ENCODE measurements at regions not wholly inside any gene's neighbourhood (a gene's known extent, or its start where the extent isn't known, plus 50 kb on each side); places are given as distances from the start of the nearest gene placed in this dataset.
"Not testable (repeated sequence)": the region's sequence is repeated elsewhere in the genome, so short reads cannot be mapped to it uniquely, and the experiment has no call there.

- H3K27me3 ChIP-seq (ENCODE audit: control insufficient read depth in 5 of 5, insufficient read depth in 4 of 5, low read length in 5 of 5) = peaks cover 0 to 3% (median 2%) of the 10 kb centered on the region in 5 donors
Measured at GRCh38 chr11:116044520-116044919, 540.3 kb upstream of the CADM1 start.

GRCh38 chr11:116043857-116044256 lies 539.6 kb upstream of the CADM1 start:
- Histone ChIP-seq H3K9me3 (ENCODE audit: control insufficient read depth in 5 of 5, low read length in 5 of 5) (no peaks in the 10 kb centered on the region), H3K9ac (ENCODE audit: low read length in 5 of 5) (no peak overlapping the region), H3K4me3 (ENCODE audit: low read depth in 1 of 5, low read length in 5 of 5) (no peak overlapping the region), H3K36me3 (ENCODE audit: control insufficient read depth in 5 of 5, insufficient read depth in 5 of 5, low read length in 5 of 5) (no peaks in the 10 kb centered on the region), H3K27me3 (ENCODE audit: control insufficient read depth in 5 of 5, insufficient read depth in 4 of 5, low read length in 5 of 5) (peaks cover 0 to 3% (median 0%) of the 10 kb centered on the region in 5 donors), H3K27ac (ENCODE audit: low read depth, low read length) (no peak overlapping the region), H3K4me1 (ENCODE audit: control insufficient read depth in 5 of 5, insufficient read depth in 5 of 5, low read length in 5 of 5) (peaks cover 0 to 4% (median 0%) of the 10 kb centered on the region in 5 donors)

More at GRCh38 chr11:116044520-116044919, 540.3 kb upstream of the CADM1 start:
- no peaks in the 10 kb centered on the region for H3K36me3 ChIP-seq (ENCODE audit: control insufficient read depth in 5 of 5, insufficient read depth in 5 of 5, low read length in 5 of 5)
- H3K27ac ChIP-seq (ENCODE audit: low read depth, low read length) = no peak overlapping the region
- H3K9ac ChIP-seq (ENCODE audit: low read length in 5 of 5) = no peak overlapping the region
- no peaks in the 10 kb centered on the region for H3K9me3 ChIP-seq (ENCODE audit: control insufficient read depth in 5 of 5, low read length in 5 of 5)
- H3K4me3 ChIP-seq (ENCODE audit: low read depth in 1 of 5, low read length in 5 of 5) = no peak overlapping the region
- H3K4me1 ChIP-seq (ENCODE audit: control insufficient read depth in 5 of 5, insufficient read depth in 5 of 5, low read length in 5 of 5) = peaks cover 0 to 4% (median 0%) of the 10 kb centered on the region in 5 donors

GRCh38 chr11:116043059-116043458 lies 538.8 kb upstream of the CADM1 start:
- not testable (repeated sequence) for H3K27me3 ChIP-seq (ENCODE audit: control insufficient read depth in 5 of 5, insufficient read depth in 4 of 5, low read length in 5 of 5); H3K9me3 ChIP-seq (ENCODE audit: control insufficient read depth in 5 of 5, low read length in 5 of 5); H3K9ac ChIP-seq (ENCODE audit: low read length in 5 of 5); H3K4me1 ChIP-seq (ENCODE audit: control insufficient read depth in 5 of 5, insufficient read depth in 5 of 5, low read length in 5 of 5); H3K27ac ChIP-seq (ENCODE audit: low read depth, low read length); H3K36me3 ChIP-seq (ENCODE audit: control insufficient read depth in 5 of 5, insufficient read depth in 5 of 5, low read length in 5 of 5); H3K4me3 ChIP-seq (ENCODE audit: low read depth in 1 of 5, low read length in 5 of 5)

- Histone ChIP-seq H3K27ac (ENCODE audit: low read depth, low read length) (no peak overlapping the region), H3K4me1 (ENCODE audit: control insufficient read depth in 5 of 5, insufficient read depth in 5 of 5, low read length in 5 of 5) (peaks cover 0 to 8% (median 0%) of the 10 kb centered on the region in 5 donors), H3K27me3 (ENCODE audit: control insufficient read depth in 5 of 5, insufficient read depth in 4 of 5, low read length in 5 of 5) (peaks cover 0 to 3% (median 0%) of the 10 kb centered on the region in 5 donors), H3K9me3 (ENCODE audit: control insufficient read depth in 5 of 5, low read length in 5 of 5) (no peaks in the 10 kb centered on the region), H3K9ac (ENCODE audit: low read length in 5 of 5) (no peak overlapping the region), H3K4me3 (ENCODE audit: low read depth in 1 of 5, low read length in 5 of 5) (no peak overlapping the region), H3K36me3 (ENCODE audit: control insufficient read depth in 5 of 5, insufficient read depth in 5 of 5, low read length in 5 of 5) (no peaks in the 10 kb centered on the region)
Measured at GRCh38 chr11:116042146-116042545, 537.9 kb upstream of the CADM1 start.

- Histone ChIP-seq H3K4me3 (ENCODE audit: low read depth in 1 of 5, low read length in 5 of 5) (no peak overlapping the region), H3K27me3 (ENCODE audit: control insufficient read depth in 5 of 5, insufficient read depth in 4 of 5, low read length in 5 of 5) (peaks cover 0 to 5% (median 0%) of the 10 kb centered on the region in 5 donors), H3K4me1 (ENCODE audit: control insufficient read depth in 5 of 5, insufficient read depth in 5 of 5, low read length in 5 of 5) (peaks cover 0 to 5% (median 0%) of the 10 kb centered on the region in 5 donors), H3K9ac (ENCODE audit: low read length in 5 of 5) (no peak overlapping the region), H3K27ac (ENCODE audit: low read depth, low read length) (no peak overlapping the region), H3K9me3 (ENCODE audit: control insufficient read depth in 5 of 5, low read length in 5 of 5) (no peaks in the 10 kb centered on the region), H3K36me3 (ENCODE audit: control insufficient read depth in 5 of 5, insufficient read depth in 5 of 5, low read length in 5 of 5) (no peaks in the 10 kb centered on the region)
Measured at GRCh38 chr11:116037861-116038260, 533.6 kb upstream of the CADM1 start.

GRCh38 chr11:116035977-116036376 lies 531.8 kb upstream of the CADM1 start:
- H3K36me3 ChIP-seq (ENCODE audit: control insufficient read depth in 5 of 5, insufficient read depth in 5 of 5, low read length in 5 of 5) = no peaks in the 10 kb centered on the region
- H3K4me1 ChIP-seq (ENCODE audit: control insufficient read depth in 5 of 5, insufficient read depth in 5 of 5, low read length in 5 of 5) = peaks cover 0 to 5% (median 0%) of the 10 kb centered on the region in 5 donors
- no peak overlapping the region for H3K27ac ChIP-seq (ENCODE audit: low read depth, low read length)
- H3K4me3 ChIP-seq (ENCODE audit: low read depth in 1 of 5, low read length in 5 of 5) = no peak overlapping the region
- H3K9ac ChIP-seq (ENCODE audit: low read length in 5 of 5) = no peak overlapping the region
- no peaks in the 10 kb centered on the region for H3K9me3 ChIP-seq (ENCODE audit: control insufficient read depth in 5 of 5, low read length in 5 of 5)
- H3K27me3 ChIP-seq (ENCODE audit: control insufficient read depth in 5 of 5, insufficient read depth in 4 of 5, low read length in 5 of 5) = peaks cover 0 to 5% (median 0%) of the 10 kb centered on the region in 5 donors

GRCh38 chr11:116033931-116034553 lies 529.8 kb upstream of the CADM1 start:
- Histone ChIP-seq H3K27me3 (ENCODE audit: control insufficient read depth in 5 of 5, insufficient read depth in 4 of 5, low read length in 5 of 5) (peaks cover 0 to 5% (median 0%) of the 10 kb centered on the region in 5 donors), H3K36me3 (ENCODE audit: control insufficient read depth in 5 of 5, insufficient read depth in 5 of 5, low read length in 5 of 5) (no peaks in the 10 kb centered on the region), H3K27ac (ENCODE audit: low read depth, low read length) (no peak overlapping the region), H3K9me3 (ENCODE audit: control insufficient read depth in 5 of 5, low read length in 5 of 5) (no peaks in the 10 kb centered on the region), H3K4me3 (ENCODE audit: low read depth in 1 of 5, low read length in 5 of 5) (no peak overlapping the region), H3K9ac (ENCODE audit: low read length in 5 of 5) (no peak overlapping the region), H3K4me1 (ENCODE audit: control insufficient read depth in 5 of 5, insufficient read depth in 5 of 5, low read length in 5 of 5) (peaks cover 0 to 5% (median 0%) of the 10 kb centered on the region in 5 donors)

- H3K27me3 ChIP-seq (ENCODE audit: control insufficient read depth in 5 of 5, insufficient read depth in 4 of 5, low read length in 5 of 5) = peaks cover 0 to 2% (median 0%) of the 10 kb centered on the region in 5 donors
- H3K4me1 ChIP-seq (ENCODE audit: control insufficient read depth in 5 of 5, insufficient read depth in 5 of 5, low read length in 5 of 5) = no peaks in the 10 kb centered on the region
- no peaks in the 10 kb centered on the region for H3K9me3 ChIP-seq (ENCODE audit: control insufficient read depth in 5 of 5, low read length in 5 of 5)
- H3K27ac ChIP-seq (ENCODE audit: low read depth, low read length) = no peak overlapping the region
- H3K4me3 ChIP-seq (ENCODE audit: low read depth in 1 of 5, low read length in 5 of 5) = no peak overlapping the region
- no peak overlapping the region for H3K9ac ChIP-seq (ENCODE audit: low read length in 5 of 5)
- H3K36me3 ChIP-seq (ENCODE audit: control insufficient read depth in 5 of 5, insufficient read depth in 5 of 5, low read length in 5 of 5) = no peaks in the 10 kb centered on the region
Measured at GRCh38 chr11:116030697-116031331, 526.6 kb upstream of the CADM1 start.

GRCh38 chr11:116028506-116028905 lies 524.3 kb upstream of the CADM1 start:
- H3K9ac ChIP-seq (ENCODE audit: low read length in 5 of 5); H3K27ac ChIP-seq (ENCODE audit: low read depth, low read length); H3K9me3 ChIP-seq (ENCODE audit: control insufficient read depth in 5 of 5, low read length in 5 of 5); H3K36me3 ChIP-seq (ENCODE audit: control insufficient read depth in 5 of 5, insufficient read depth in 5 of 5, low read length in 5 of 5); H3K27me3 ChIP-seq (ENCODE audit: control insufficient read depth in 5 of 5, insufficient read depth in 4 of 5, low read length in 5 of 5); H3K4me1 ChIP-seq (ENCODE audit: control insufficient read depth in 5 of 5, insufficient read depth in 5 of 5, low read length in 5 of 5); H3K4me3 ChIP-seq (ENCODE audit: low read depth in 1 of 5, low read length in 5 of 5): not testable (repeated sequence)

- Histone ChIP-seq H3K36me3 (ENCODE audit: control insufficient read depth in 5 of 5, insufficient read depth in 5 of 5, low read length in 5 of 5) (no peaks in the 10 kb centered on the region), H3K9me3 (ENCODE audit: control insufficient read depth in 5 of 5, low read length in 5 of 5) (no peaks in the 10 kb centered on the region), H3K27me3 (ENCODE audit: control insufficient read depth in 5 of 5, insufficient read depth in 4 of 5, low read length in 5 of 5) (no peaks in the 10 kb centered on the region), H3K4me1 (ENCODE audit: control insufficient read depth in 5 of 5, insufficient read depth in 5 of 5, low read length in 5 of 5) (no peaks in the 10 kb centered on the region), H3K4me3 (ENCODE audit: low read depth in 1 of 5, low read length in 5 of 5) (no peak overlapping the region), H3K27ac (ENCODE audit: low read depth, low read length) (no peak overlapping the region), H3K9ac (ENCODE audit: low read length in 5 of 5) (no peak overlapping the region)
Measured at GRCh38 chr11:115999437-115999836, 495.2 kb upstream of the CADM1 start.
